ENCODE measurements at regions not wholly inside any gene's neighbourhood (a gene's known extent, or its start where the extent isn't known, plus 50 kb on each side); places are given as distances from the start of the nearest gene placed in this dataset.

DNA sequence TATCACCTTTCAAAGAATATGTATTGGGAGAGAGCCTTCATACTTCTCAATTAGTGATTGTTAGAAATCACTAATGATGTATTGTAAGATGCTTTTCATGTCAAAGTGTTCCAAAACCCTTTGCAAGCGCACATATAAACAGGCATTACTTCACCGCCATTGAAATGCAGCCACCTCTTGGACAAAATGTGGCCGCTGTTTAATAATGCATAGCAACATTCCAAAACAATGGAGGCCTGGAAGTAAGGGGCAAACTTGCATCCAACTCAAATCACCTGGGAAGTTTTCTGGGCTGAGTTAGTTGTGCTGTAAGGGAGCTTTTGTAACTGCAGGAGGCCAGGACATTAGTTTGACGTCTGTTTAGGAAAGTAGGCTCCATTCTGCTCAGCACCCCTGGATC lies 438.1 kb downstream of the FGF9 start:
- Histone ChIP-seq H3K36me3 (replicated peaks; ENCODE audit: control insufficient read depth, insufficient read depth, low read length) (no peaks in the 10 kb centered on the region), H3K4me3 (ENCODE audit: insufficient read depth, low read depth, low read length) (no peak overlapping the region), H3K27me3 (ENCODE audit: control insufficient read depth, insufficient read depth, low read length) (no peaks in the 10 kb centered on the region)
- no peak for DNase-seq

DNA sequence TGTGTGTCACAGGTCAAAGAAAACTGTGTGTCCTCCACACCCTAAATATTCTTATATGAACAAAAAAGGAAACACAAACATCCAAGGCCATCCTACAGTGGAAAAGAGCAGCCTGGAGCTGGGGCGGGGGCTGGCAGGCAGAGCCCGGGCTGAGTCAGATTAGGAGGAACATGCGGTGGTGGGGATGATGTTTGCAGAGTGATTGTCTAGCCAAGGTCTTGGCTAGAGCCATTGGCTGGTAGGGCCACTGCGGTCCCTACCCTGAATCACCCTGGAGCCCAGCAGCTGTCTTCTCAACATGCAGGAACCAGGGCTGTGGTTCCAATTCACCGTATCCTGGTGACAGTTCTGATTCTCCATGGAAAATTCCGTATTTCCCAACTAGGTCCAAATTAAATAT lies 439.5 kb downstream of the FGF9 start:
- Histone ChIP-seq H3K36me3 (replicated peaks; ENCODE audit: control insufficient read depth, insufficient read depth, low read length) (no peaks in the 10 kb centered on the region), H3K27me3 (ENCODE audit: control insufficient read depth, insufficient read depth, low read length) (no peaks in the 10 kb centered on the region), H3K4me3 (ENCODE audit: insufficient read depth, low read depth, low read length) (no peak overlapping the region)
- no peak for DNase-seq

DNA sequence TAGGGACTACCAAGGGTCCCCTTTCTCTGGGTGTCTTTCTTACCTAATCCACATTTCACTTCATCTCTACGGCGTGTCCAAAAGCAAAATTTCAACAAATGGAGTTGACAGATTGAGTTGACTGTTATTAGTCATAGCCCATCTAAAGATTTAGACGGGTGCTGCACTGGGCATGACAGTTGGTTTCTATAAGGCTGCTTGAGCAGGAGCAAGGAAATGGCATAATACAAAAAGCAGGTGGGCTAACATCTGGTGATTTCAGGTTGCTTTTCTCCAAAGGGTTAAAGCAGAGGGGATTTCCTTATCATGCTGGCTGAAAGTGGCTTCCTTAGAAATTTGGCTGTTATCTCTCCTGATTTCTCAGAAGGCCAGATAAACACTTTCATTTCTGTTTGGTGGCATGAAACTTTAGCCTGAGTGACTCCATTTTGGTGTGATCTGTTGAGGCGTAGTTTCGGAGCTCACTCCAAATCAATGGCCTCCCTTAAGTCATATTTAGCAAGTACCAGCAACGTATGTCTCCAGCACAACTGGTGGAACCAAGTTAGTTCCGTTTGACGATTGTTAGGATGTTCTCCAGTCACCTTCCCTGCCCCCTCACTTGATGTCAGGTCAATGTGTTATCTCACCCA lies 440.4 kb downstream of the FGF9 start:
- no peak for DNase-seq
- Histone ChIP-seq H3K27me3 (ENCODE audit: control insufficient read depth, insufficient read depth, low read length) (no peaks in the 10 kb centered on the region), H3K36me3 (replicated peaks; ENCODE audit: control insufficient read depth, insufficient read depth, low read length) (no peaks in the 10 kb centered on the region), H3K4me3 (ENCODE audit: insufficient read depth, low read depth, low read length) (no peak overlapping the region)

DNA sequence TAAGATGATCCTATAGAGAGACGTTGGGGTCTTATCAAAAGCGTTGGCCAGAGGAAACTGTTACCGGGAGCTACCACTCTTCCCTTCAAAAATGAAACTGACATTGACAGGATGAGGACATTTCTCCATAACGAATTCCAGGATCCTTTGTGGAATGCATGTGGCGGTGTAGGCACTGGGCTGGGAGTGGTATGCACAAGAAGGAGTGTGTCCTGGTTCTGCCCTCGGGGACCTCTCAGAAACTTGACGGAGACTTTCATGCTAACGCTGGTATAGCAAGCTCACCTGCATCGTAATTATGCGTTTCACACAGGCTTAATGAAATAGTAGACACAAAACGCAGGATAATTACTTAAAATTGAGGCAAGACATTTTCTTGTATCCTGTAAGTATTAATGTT lies 441.1 kb downstream of the FGF9 start:
- H3K4me3 ChIP-seq (ENCODE audit: insufficient read depth, low read depth, low read length), result no peak overlapping the region
- no peaks in the 10 kb centered on the region for H3K27me3 ChIP-seq (ENCODE audit: control insufficient read depth, insufficient read depth, low read length)
- DNase-seq, result no peak
- H3K36me3 ChIP-seq (replicated peaks; ENCODE audit: control insufficient read depth, insufficient read depth, low read length), result no peaks in the 10 kb centered on the region

DNA sequence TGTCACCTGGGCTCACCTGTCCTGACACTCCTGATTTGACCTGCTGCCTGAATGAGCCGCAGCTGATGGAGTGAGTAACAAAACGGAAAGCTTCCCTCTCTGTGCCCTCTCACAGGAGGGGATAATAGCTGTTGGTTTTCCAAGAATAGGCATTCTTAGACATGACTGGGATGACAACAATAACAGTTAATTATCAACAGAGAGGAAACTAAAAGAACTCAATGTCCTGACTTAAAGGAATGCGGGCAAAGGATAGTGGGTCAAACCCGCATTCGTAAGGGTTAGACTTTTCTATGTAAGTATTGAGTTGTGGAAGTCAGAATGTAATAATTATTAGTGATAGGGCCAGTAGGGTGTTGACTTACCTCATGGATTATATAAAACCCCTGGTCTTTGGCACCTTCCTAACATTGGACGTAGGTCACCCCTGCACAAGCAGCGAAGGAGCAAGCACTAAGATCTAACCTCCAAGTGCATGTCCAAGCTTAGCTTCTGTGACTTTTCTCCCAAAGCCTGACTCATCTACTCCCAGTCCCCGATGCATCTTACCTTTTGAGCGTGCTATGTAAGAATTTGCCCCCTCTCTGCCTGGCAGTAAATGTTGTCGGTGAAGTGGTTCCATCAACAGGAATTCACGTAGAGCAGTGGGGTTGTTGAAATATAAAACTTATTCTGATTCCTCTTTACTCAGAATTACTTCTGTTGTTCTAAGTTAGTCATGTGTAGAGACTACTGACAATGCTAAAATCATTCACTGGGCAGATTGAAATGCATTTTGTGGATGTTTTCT lies 442.3 kb downstream of the FGF9 start:
- no peak overlapping the region for H3K4me3 ChIP-seq (ENCODE audit: insufficient read depth, low read depth, low read length)
- H3K36me3 ChIP-seq (replicated peaks; ENCODE audit: control insufficient read depth, insufficient read depth, low read length), result no peaks in the 10 kb centered on the region
- DNase-seq, result no peak
- no peaks in the 10 kb centered on the region for H3K27me3 ChIP-seq (ENCODE audit: control insufficient read depth, insufficient read depth, low read length)

DNA sequence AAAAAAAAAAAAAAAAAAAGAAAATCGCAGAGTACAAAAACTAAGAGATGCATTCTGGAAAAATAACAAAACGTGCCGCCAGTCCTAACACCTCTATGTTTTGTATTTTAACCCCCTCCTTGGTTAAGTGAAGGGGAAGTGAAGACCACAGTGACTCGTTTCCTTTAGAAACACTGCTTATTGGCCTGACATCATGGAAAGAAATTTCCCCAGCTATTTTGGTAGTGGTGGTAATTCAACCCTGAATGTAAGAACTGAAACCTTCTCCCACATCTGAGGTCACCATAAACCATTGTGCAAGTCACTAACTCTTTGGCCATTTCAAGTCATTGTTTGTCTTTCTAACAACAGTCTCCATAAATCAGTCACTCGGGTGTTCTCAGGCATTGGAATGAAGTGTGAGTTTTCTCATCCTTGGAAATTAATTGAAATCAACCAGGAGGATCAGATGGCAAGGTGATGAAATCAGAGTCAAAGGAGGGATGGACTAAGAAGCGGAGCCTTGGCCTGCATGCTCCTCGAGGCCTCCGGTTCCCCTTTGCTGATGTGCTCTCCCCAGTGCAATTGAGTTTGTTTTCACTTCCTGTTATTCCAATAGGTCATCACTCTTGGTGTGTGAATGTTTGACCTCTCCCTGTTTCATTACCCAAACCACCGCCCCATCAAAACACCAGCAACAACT lies 443.9 kb downstream of the FGF9 start:
- H3K27me3 ChIP-seq (ENCODE audit: control insufficient read depth, insufficient read depth, low read length), result no peaks in the 10 kb centered on the region
- no peak overlapping the region for H3K4me3 ChIP-seq (ENCODE audit: insufficient read depth, low read depth, low read length)
- DNase-seq, result no peak
- H3K36me3 ChIP-seq (replicated peaks; ENCODE audit: control insufficient read depth, insufficient read depth, low read length), result no peaks in the 10 kb centered on the region

DNA sequence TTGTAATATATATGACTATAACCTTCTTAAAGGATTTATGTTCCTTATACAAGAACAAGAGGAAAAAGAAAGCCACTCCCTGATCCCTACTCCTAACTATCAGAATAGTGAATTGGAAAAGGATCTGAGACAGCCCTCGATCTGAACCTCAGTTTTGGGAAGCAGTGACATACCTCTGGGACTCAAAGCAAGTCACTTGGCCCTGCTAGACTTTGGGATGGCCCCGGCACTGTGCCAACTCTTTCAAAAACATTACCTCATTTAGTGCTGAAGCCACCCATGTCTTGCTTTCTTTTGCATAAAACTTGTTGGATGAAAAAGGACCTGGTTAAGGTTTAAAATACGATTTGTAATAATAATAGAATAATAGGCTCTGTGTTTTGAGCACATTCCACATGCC lies 447.3 kb downstream of the FGF9 start:
- Histone ChIP-seq H3K27me3 (ENCODE audit: control insufficient read depth, insufficient read depth, low read length) (no peaks in the 10 kb centered on the region), H3K36me3 (replicated peaks; ENCODE audit: control insufficient read depth, insufficient read depth, low read length) (no peaks in the 10 kb centered on the region), H3K4me3 (ENCODE audit: insufficient read depth, low read depth, low read length) (no peak overlapping the region)
- no peak for DNase-seq

DNA sequence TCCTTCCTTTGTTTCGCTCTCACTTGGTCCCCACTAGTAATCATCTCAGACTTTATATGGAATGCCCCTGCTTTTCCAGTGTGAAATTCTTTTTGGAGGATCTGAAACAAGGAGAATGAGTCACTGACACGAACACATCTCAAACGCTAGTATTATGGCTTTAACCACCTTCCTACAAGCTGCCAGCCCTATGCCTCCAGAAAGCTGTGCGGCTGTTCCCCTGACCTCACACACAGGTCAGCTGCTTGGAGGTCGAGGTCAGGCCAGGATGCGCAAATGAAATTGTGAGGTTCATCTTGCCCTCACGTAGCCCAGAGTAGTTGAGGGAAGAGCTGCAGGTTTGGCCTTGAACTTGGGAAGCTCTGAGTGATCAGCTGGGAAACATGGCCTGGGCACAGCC lies 449.8 kb downstream of the FGF9 start:
- no peaks in the 10 kb centered on the region for H3K27me3 ChIP-seq (ENCODE audit: control insufficient read depth, insufficient read depth, low read length)
- no peaks in the 10 kb centered on the region for H3K36me3 ChIP-seq (replicated peaks; ENCODE audit: control insufficient read depth, insufficient read depth, low read length)
- no peak for DNase-seq
- H3K4me3 ChIP-seq (ENCODE audit: insufficient read depth, low read depth, low read length), result no peak overlapping the region

DNA sequence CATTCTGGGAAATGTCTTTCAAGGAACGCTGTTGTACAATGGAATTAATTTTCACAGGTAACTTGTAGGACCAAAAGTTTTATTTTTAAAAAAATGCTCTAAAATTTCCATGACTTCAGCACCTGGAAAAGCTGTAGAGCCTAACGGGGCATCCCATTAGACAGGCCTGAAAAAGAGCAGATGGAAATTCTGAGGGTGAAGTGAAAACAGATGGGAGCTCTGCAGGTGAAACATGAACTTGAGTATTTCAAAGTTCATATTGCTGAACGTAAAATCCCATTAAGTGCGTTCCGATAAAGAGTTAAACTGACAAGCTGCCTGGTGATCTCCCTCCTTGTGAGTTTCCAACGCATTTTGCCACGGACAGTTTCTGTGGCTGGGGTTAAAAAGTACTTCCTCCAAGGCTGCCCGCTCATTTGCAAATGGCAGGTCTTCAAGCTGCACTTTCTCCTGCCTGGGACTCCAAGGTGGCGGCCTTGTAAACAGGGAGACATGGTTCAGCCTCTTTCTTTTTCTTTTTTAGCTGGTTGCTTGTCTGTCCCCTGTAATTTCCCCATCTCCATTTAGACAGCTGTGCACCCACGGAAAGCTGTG lies 450.4 kb downstream of the FGF9 start:
- no peak overlapping the region for H3K4me3 ChIP-seq (ENCODE audit: insufficient read depth, low read depth, low read length)
- H3K27me3 ChIP-seq (ENCODE audit: control insufficient read depth, insufficient read depth, low read length), result no peaks in the 10 kb centered on the region
- no peak for DNase-seq
- no peaks in the 10 kb centered on the region for H3K36me3 ChIP-seq (replicated peaks; ENCODE audit: control insufficient read depth, insufficient read depth, low read length)

DNA sequence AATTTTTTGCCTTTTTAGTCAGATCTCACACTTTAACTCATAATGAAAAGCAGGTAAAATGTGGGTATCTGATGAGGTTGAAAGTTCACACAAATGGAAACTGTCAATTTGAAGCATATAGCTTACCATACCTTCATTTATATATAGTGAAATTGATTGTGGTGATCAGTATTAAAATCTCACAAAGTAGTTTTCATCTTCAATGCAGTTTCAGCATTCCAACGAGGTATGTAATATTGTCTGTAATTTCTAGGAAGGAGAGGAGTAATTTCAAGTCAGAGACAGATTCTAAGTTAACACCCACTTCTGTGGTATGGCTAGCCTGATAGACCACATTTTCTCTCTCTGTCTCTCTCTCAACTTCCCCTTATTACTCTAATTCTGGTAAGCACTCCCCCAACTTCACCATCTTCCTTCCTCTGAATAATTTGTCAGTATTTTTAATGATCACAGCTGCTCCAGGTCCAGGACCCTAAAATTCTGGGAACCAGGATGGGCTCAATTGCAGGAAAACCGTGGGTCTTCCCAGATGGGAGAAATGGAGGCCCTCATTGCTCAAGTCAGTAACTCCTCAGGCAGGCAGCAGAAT lies 455.7 kb downstream of the FGF9 start:
- no peak for DNase-seq
- no peaks in the 10 kb centered on the region for H3K36me3 ChIP-seq (replicated peaks; ENCODE audit: control insufficient read depth, insufficient read depth, low read length)
- H3K4me3 ChIP-seq (ENCODE audit: insufficient read depth, low read depth, low read length), result no peak overlapping the region
- no peaks in the 10 kb centered on the region for H3K27me3 ChIP-seq (ENCODE audit: control insufficient read depth, insufficient read depth, low read length)

DNA sequence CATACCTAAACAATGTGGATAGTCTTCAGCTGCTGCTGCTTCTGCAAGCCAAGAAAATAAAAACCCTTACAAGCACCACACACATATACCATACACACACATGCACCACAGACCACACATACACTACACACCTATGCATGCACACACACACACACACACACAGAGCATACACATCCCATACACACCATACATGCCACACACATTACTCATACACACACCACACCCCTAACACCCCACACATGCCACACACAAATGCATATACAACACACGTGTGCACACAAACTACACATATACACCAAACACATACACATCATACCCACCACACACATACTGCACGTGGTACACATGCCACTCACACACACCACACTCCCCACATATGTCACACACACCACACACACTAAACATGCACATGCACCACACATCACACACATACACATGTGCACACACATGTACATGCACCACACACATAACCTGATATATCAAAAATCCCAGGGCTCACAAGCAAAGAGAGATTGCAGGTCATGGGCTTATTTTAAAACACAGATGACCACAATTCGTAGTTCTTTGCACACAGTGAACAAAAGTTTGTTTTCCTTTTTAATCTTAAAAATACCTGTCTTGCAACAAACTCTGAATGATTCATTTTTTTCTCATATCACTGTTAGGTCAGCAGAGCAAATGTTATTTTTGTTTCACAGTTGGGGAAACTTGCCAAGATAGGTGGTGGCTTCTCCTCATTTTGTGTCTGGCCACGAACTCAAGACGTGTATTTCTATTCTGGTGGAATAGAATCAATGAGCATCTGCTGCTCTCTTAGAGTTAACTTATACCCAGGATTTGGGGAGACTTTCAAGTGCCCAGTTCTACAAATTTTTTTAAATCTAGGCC lies 456.6 kb downstream of the FGF9 start:
- H3K27me3 ChIP-seq (ENCODE audit: control insufficient read depth, insufficient read depth, low read length), result no peaks in the 10 kb centered on the region
- DNase-seq, result no peak
- no peaks in the 10 kb centered on the region for H3K36me3 ChIP-seq (replicated peaks; ENCODE audit: control insufficient read depth, insufficient read depth, low read length)
- H3K4me3 ChIP-seq (ENCODE audit: insufficient read depth, low read depth, low read length), result no peak overlapping the region

DNA sequence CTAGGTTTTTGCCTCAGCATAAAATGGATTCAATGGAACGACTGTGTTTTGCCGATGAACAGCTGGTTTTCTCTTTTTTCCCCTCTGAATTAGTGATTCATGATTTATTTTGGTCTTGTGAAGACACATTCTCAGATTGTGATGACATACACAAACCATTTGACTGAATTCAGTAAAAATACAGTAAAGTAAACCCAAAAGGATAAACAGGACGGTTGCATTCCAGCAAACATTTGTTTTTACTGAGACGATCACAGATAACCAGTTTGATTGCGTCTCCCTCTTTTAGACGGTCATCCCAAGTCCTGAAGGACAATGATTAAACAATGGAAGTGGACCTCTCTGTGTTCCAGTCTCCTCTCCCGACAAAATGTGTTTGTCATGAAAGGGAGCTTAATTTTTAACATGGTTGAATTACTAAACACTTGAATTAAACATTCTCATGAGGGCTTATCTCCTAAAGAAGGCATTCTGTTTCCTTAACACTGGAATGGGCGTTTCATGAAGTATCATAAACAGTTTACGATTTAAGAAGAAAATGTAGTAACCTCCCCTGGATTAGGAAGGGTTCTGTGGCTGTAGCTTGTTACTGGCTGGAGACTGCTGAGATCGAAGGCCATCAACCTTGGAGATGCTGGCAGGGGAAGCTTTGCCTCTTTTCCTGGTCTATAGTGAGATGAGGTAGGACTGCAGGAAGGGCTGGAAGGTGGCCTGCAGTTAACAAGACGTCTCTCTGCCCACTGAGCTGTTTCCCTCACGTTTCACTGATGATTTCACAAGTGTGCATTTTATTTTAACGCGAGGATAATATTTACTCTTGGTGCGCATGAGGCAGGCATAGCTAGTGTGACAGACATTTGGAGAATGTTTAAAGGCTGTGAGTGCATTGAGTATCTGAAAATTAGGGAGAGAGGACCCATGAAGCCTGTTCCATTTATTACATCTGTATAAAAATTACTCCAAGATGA lies 457.9 kb downstream of the FGF9 start:
- Histone ChIP-seq H3K36me3 (replicated peaks; ENCODE audit: control insufficient read depth, insufficient read depth, low read length) (no peaks in the 10 kb centered on the region), H3K4me3 (ENCODE audit: insufficient read depth, low read depth, low read length) (no peak overlapping the region), H3K27me3 (ENCODE audit: control insufficient read depth, insufficient read depth, low read length) (no peaks in the 10 kb centered on the region)
- no peak for DNase-seq

DNA sequence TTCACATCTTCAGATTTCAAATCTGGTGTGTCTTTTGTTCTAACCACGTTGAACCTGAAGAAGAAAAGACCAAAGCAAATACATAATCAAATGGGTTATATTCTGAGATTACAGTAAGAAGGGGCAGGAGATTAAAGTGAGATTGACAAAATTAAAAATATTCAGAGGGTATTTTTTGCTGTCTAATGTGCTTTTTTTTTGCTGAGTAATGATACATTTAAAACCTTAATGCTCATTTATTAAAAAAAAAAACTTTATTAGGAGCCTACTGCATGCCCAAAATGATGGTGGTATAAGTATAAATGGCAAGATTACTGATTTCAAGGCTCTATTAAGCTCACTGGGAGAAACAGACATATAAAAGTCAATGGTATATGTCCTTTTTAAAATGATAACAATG lies 459.4 kb downstream of the FGF9 start:
- Histone ChIP-seq H3K27me3 (ENCODE audit: control insufficient read depth, insufficient read depth, low read length) (no peaks in the 10 kb centered on the region), H3K36me3 (replicated peaks; ENCODE audit: control insufficient read depth, insufficient read depth, low read length) (no peaks in the 10 kb centered on the region), H3K4me3 (ENCODE audit: insufficient read depth, low read depth, low read length) (no peak overlapping the region)
- no peak for DNase-seq
